ENCODE measurements at regions not wholly inside any gene's neighbourhood (a gene's known extent, or its start where the extent isn't known, plus 50 kb on each side); places are given as distances from the start of the nearest gene placed in this dataset.

- Mint-ChIP-seq H3K27me3 (ENCODE audit: low read depth) (no peaks in the 10 kb centered on the region; the same call in 1 of the 2 replicates), H3K27ac (no peak overlapping the region), H3K4me3 (no peak overlapping the region), H3K4me1 (no peaks in the 10 kb centered on the region), H3K9me3 (no peaks in the 10 kb centered on the region), H3K36me3 (ENCODE audit: insufficient read depth in 1 of 3, low read depth in 3 of 3) (no peaks in the 10 kb centered on the region)
- Histone ChIP-seq H2BK20ac (ENCODE audit: low read depth, low read length, poor library complexity, severe bottlenecking) (no peak overlapping the region), H3K18ac (ENCODE audit: insufficient read length, low read depth, low read length) (no peak overlapping the region), H4K20me1 (ENCODE audit: control insufficient read depth, insufficient read depth, insufficient read length) (no peaks in the 10 kb centered on the region), H3K27ac (ENCODE audit: insufficient read length, low read depth, low read length) (no peak overlapping the region), H3T11ph (ENCODE audit: low read length) (no peak overlapping the region), H3K56ac (ENCODE audit: insufficient read length, low read depth, low read length) (no peak overlapping the region), H4K5ac (ENCODE audit: insufficient read length, low read depth, low read length) (no peak overlapping the region), H3K14ac (ENCODE audit: insufficient read depth, low read length) (no peak overlapping the region), H3K9me3 (ENCODE audit: control insufficient read depth, low read depth, low read length) (no peaks in the 10 kb centered on the region), H2AK5ac (ENCODE audit: insufficient read length, low read length) (no peak overlapping the region), H2BK5ac (ENCODE audit: insufficient read length, low read length) (no peak overlapping the region), H3K9ac (ENCODE audit: extremely low read depth, insufficient read length, low read length) (no peak overlapping the region), H4K91ac (ENCODE audit: insufficient read length, low read depth, low read length) (no peak overlapping the region), H3K4me2 (ENCODE audit: insufficient read depth, insufficient read length, low read length) (no peak overlapping the region), H3K27me3 (ENCODE audit: insufficient read depth, low read length) (no peaks in the 10 kb centered on the region), H2BK12ac (ENCODE audit: insufficient read length, low read depth, low read length) (no peak overlapping the region), H3K23me2 (ENCODE audit: insufficient read length, low read depth, low read length, poor library complexity, severe bottlenecking) (no peaks in the 10 kb centered on the region), H3K79me1 (ENCODE audit: insufficient read depth, low read depth, low read length, poor library complexity, severe bottlenecking) (no peaks in the 10 kb centered on the region), H2BK15ac (ENCODE audit: low read depth, low read length) (no peak overlapping the region), H2BK120ac (ENCODE audit: low read depth, low read length, poor library complexity, severe bottlenecking) (no peak overlapping the region), H2AFZ (ENCODE audit: low read length) (no peak overlapping the region), H3K79me2 (ENCODE audit: insufficient read depth, low read length) (no peaks in the 10 kb centered on the region), H3K23ac (ENCODE audit: insufficient read length, low read depth, low read length) (no peak overlapping the region), H3K4me1 (ENCODE audit: insufficient read depth, low read length) (no peaks in the 10 kb centered on the region), H3K4ac (ENCODE audit: low read depth, low read length) (no peak overlapping the region), H4K8ac (replicated peaks; ENCODE audit: insufficient read length, low read depth, low read length) (no peak overlapping the region)
- no peak for DNase-seq
- no CpG with 5 or more reads among the region's 3 CpGs for WGBS (ENCODE audit: extremely low coverage, insufficient read length, low lambda C conversion rate)
- TF ChIP-seq CTCF (conservative IDR thresholded peaks at IDR 0.05) = no peak
Observed at GRCh38 chr2:37851828-37852584, 73.1 kb upstream of the RMDN2 start.
